ENCODE measurements at regions not wholly inside any gene's neighbourhood (a gene's known extent, or its start where the extent isn't known, plus 50 kb on each side); places are given as distances from the start of the nearest gene placed in this dataset.

DNA sequence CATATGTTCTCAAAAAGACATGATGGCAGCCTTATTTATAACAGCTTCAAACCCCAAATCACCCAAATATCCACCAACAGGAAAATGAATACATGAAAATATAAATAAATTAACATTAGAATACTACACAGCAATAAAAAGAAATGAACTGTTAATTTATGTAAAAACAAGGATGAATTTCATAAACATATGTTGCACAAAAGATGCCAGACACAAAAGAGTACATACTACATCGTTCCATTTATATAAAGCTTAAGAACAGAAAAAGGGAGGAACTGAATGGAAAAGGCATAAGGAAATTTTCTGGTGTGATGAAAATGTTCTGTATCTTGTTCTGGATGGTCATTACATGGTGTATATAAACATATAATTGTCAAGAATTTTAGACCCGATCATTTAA lies 69.9 kb upstream of the TUSC7 start:
- TF ChIP-seq EZH2 (IDR thresholded peaks at IDR 0.05): no peak
- TF ChIP-seq, protein P1, sequence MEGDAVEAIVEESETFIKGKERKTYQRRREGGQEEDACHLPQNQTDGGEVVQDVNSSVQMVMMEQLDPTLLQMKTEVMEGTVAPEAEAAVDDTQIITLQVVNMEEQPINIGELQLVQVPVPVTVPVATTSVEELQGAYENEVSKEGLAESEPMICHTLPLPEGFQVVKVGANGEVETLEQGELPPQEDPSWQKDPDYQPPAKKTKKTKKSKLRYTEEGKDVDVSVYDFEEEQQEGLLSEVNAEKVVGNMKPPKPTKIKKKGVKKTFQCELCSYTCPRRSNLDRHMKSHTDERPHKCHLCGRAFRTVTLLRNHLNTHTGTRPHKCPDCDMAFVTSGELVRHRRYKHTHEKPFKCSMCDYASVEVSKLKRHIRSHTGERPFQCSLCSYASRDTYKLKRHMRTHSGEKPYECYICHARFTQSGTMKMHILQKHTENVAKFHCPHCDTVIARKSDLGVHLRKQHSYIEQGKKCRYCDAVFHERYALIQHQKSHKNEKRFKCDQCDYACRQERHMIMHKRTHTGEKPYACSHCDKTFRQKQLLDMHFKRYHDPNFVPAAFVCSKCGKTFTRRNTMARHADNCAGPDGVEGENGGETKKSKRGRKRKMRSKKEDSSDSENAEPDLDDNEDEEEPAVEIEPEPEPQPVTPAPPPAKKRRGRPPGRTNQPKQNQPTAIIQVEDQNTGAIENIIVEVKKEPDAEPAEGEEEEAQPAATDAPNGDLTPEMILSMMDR (IDR thresholded peaks at IDR 0.05): no peak
